ENCODE measurements at regions not wholly inside any gene's neighbourhood (a gene's known extent, or its start where the extent isn't known, plus 50 kb on each side); places are given as distances from the start of the nearest gene placed in this dataset.

DNA sequence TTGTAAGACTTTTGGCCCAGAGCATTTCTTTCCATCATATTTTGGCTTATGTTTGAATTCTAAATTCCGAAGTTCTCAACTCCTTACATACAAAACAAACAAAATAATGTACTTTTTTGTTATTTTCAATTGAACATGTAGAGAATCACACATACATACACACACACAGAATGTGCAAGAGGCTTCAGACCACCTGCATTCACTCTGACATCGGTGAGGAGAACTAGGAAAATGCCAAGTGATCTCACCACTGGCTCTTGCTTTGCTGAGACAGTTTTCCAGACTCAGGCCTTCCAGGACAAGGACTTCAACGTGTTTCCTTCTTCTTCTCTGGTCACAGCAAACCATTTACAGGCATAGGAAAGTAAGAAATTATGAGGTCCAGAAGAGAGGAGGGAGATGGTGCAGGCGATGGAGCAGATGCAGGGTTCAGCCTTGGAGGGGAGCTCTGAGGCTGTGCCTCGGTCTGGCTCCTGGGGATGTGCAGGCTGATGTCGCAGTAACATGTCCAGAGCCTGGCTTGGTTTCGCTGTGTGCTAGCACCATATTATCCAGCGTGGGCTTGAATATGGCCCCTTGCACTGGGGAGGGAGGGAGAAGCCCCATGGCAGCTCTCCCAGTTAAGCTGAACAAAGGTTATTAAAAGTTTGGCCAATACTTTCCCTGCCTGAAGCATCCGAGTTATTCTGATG lies 93.4 kb downstream of the DACT2 start:
- Histone ChIP-seq H3K9me3 (no peaks in the 10 kb centered on the region), H3K36me3 (no peaks in the 10 kb centered on the region), H3K27me3 (no peaks in the 10 kb centered on the region), H3K4me3 (no peak overlapping the region), H3K27ac (no peak overlapping the region), H3K4me1 (peaks cover 0 to 16% (median 3%) of the 10 kb centered on the region in 4 donors)
- WGBS, 5 donors, result 59 to 71% (median 65%) methylated on average over 9 of the region's 9 CpGs
- intact Hi-C loops (cut with DNase I; ENCODE audit: low total_unique reads), result loop anchor here (10.0 kb wide), 1 partner anchor 119 kb away; no protein-coding TSS in a partner anchor
- no peak for TF ChIP-seq POLR2A (IDR thresholded peaks at IDR 0.05)
- TF ChIP-seq, protein P1, sequence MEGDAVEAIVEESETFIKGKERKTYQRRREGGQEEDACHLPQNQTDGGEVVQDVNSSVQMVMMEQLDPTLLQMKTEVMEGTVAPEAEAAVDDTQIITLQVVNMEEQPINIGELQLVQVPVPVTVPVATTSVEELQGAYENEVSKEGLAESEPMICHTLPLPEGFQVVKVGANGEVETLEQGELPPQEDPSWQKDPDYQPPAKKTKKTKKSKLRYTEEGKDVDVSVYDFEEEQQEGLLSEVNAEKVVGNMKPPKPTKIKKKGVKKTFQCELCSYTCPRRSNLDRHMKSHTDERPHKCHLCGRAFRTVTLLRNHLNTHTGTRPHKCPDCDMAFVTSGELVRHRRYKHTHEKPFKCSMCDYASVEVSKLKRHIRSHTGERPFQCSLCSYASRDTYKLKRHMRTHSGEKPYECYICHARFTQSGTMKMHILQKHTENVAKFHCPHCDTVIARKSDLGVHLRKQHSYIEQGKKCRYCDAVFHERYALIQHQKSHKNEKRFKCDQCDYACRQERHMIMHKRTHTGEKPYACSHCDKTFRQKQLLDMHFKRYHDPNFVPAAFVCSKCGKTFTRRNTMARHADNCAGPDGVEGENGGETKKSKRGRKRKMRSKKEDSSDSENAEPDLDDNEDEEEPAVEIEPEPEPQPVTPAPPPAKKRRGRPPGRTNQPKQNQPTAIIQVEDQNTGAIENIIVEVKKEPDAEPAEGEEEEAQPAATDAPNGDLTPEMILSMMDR (IDR thresholded peaks at IDR 0.05), result no peak
- TF ChIP-seq POLR2AphosphoS5 (IDR thresholded peaks at IDR 0.05), result no peak
- TF ChIP-seq EP300 (IDR thresholded peaks at IDR 0.05), result no peak
- peak in 1 of 2 donors; percentile 65 for DNase-seq

DNA sequence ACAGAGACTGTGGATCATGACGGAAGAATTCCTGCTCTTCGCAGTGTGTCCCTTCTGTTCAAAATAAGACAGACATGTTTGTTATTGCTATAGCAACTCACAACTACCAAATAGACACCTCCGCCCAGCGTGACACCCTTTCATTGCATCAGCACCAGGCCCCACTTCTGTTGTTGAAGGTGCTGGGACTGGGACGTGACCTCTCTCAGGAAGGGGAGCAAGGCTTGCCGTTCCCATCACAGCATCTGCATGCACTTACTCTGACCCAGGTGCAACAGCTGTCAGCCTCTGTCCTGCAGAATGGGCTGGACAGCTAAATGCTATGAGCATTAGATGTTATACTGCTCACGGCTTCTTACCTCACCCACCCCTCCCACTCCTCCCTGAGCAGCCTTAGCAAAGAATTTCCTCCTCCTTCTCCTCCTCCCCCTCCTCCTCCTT lies 94.1 kb downstream of the DACT2 start:
- H3K9me3 ChIP-seq, result no peaks in the 10 kb centered on the region
- no peaks in the 10 kb centered on the region for H3K27me3 ChIP-seq
- intact Hi-C loops (cut with DNase I; ENCODE audit: low total_unique reads), result loop anchor here (10.0 kb wide), 1 partner anchor 119 kb away; no protein-coding TSS in a partner anchor
- no peaks in the 10 kb centered on the region for H3K36me3 ChIP-seq
- peak in 1 of 2 donors; percentile 69 for DNase-seq
- H3K4me1 ChIP-seq, result peaks cover 0 to 16% (median 3%) of the 10 kb centered on the region in 4 donors
- H3K27ac ChIP-seq, result no peak overlapping the region
- 52 to 63% (median 58%) methylated on average over 7 of the region's 7 CpGs for WGBS, 5 donors
- no peak overlapping the region for H3K4me3 ChIP-seq
- TF ChIP-seq POLR2AphosphoS5 (IDR thresholded peaks at IDR 0.05), result no peak
- TF ChIP-seq, protein P1 (IDR thresholded peaks at IDR 0.05), result no peak
- no peak for TF ChIP-seq EP300 (IDR thresholded peaks at IDR 0.05)
- TF ChIP-seq POLR2A (IDR thresholded peaks at IDR 0.05), result no peak

DNA sequence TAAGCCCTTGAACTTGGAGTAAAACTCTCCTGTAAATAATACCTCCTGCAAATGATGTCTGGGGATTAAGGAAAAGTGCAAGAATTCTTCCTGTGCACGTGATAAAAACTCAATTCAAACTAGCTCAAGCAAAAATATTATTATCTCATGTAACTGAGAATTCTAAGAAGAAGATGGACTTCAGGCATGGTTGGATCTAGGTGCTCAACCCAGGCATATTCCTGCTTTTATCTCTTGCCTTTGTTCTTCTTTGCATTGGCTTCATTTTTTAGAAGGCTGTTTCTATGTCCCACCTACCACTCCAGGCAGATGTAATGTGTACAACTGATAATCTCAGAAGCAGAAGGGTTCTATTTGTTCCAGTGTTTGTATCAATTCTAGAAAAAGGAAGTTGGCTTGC lies 95.8 kb downstream of the DACT2 start:
- WGBS, 5 donors, result 54 to 72% (median 67%) methylated on average over 1 of the region's 1 CpG

DNA sequence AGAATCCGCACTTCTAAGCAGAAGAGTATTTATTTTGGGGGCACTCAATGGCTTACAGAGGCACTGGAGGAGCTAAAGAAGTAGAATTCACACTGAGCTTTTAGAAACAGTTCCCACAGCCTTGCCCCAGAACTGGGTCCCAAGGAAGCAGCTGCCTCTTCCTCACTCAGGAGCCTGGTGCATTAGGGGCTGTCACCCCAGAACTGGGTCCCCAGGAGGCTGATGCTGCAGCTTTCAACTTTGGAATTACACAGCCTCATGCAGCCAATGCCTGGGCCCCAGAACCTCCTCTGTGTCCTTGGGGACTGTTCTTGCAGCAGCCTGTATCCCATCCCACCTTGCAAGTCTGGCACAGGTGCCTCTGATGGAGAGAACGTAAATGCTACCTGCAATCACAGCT lies 96.4 kb downstream of the DACT2 start:
- no peaks in the 10 kb centered on the region for H3K9me3 ChIP-seq
- peaks cover 0 to 4% (median 0%) of the 10 kb centered on the region in 3 donors for H3K27me3 ChIP-seq
- intact Hi-C loops (cut with DNase I; ENCODE audit: low total_unique reads), result loop anchor here (10.0 kb wide), 1 partner anchor 122 kb away; no protein-coding TSS in a partner anchor
- no peak overlapping the region for H3K4me3 ChIP-seq
- H3K27ac ChIP-seq, result no peak overlapping the region
- H3K36me3 ChIP-seq, result no peaks in the 10 kb centered on the region
- TF ChIP-seq EP300 (IDR thresholded peaks at IDR 0.05) (no peak), POLR2A (IDR thresholded peaks at IDR 0.05) (no peak), POLR2AphosphoS5 (IDR thresholded peaks at IDR 0.05) (no peak)
- TF ChIP-seq, protein P1 (IDR thresholded peaks at IDR 0.05), result no peak
- DNase-seq, result no peak
- H3K4me1 ChIP-seq, result peaks cover 0 to 16% (median 3%) of the 10 kb centered on the region in 4 donors
- 83 to 94% (median 92%) methylated on average over 2 of the region's 2 CpGs for WGBS, 5 donors

More for the DNA sequence above, 95.8 kb downstream of the DACT2 start:
- H3K4me1 ChIP-seq, result peaks cover 0 to 16% (median 3%) of the 10 kb centered on the region in 4 donors
- DNase-seq, result no peak
- no peaks in the 10 kb centered on the region for H3K9me3 ChIP-seq
- H3K36me3 ChIP-seq, result no peaks in the 10 kb centered on the region
- TF ChIP-seq EP300 (IDR thresholded peaks at IDR 0.05) (no peak), POLR2A (IDR thresholded peaks at IDR 0.05) (no peak), POLR2AphosphoS5 (IDR thresholded peaks at IDR 0.05) (no peak)
- TF ChIP-seq, protein P1 (IDR thresholded peaks at IDR 0.05), result no peak
- H3K4me3 ChIP-seq, result no peak overlapping the region
- H3K27ac ChIP-seq, result no peak overlapping the region
- intact Hi-C loops (cut with DNase I; ENCODE audit: low total_unique reads), result loop anchor here (10.0 kb wide), 1 partner anchor 121 kb away; no protein-coding TSS in a partner anchor
- H3K27me3 ChIP-seq, result peaks cover 0 to 4% (median 0%) of the 10 kb centered on the region in 3 donors

Measured in stomach (tissue), 8 donors.